ENCODE measurements at regions not wholly inside any gene's neighbourhood (a gene's known extent, or its start where the extent isn't known, plus 50 kb on each side); places are given as distances from the start of the nearest gene placed in this dataset.

DNA sequence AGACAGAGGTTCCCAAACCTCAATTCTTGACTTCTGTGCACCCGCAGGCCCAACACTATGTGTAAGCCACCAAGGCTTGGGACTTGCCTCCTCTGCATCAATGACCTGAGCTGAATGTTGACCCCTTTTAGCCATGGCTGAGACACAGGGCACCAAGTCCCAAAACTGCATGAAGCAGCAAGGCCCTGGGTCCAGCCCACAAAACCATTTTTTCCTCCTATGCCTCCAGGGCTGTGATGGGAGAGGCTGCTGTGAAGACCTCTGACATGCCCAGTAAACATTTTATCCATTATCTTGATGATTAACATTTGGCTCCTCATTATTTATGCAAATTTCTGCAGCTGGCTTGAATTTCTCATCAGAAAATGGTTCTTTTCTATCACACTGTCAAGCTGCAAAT, 85.4 kb downstream of the ITM2A start:
- H3K79me1 ChIP-seq (ENCODE audit: low read depth, low read length), result no peaks in the 10 kb centered on the region
- H3K4me1 ChIP-seq (ENCODE audit: control insufficient read depth in 2 of 2, insufficient read depth in 1 of 2, low read depth in 1 of 2, low read length in 2 of 2), result no peaks in the 10 kb centered on the region
- H2BK120ac ChIP-seq (ENCODE audit: low read depth, low read length), result no peak overlapping the region
- no peak overlapping the region for H3K18ac ChIP-seq (ENCODE audit: low read length)
- no peak overlapping the region for H2BK12ac ChIP-seq (ENCODE audit: low read length)
- H3K23ac ChIP-seq (ENCODE audit: low read depth, low read length, poor library complexity), result no peak overlapping the region
- H3K36me3 ChIP-seq (replicated peaks in 1 of 2; ENCODE audit: control insufficient read depth in 2 of 2, insufficient read depth in 2 of 2, low read length in 2 of 2), result no peaks in the 10 kb centered on the region
- H3K4me2 ChIP-seq (ENCODE audit: insufficient read depth, low read length, poor library complexity, severe bottlenecking), result no peak overlapping the region
- no peak overlapping the region for H3K27ac ChIP-seq (replicated peaks; ENCODE audit: low read length)
- no peak overlapping the region for H3K14ac ChIP-seq (ENCODE audit: low read length)
- H2BK15ac ChIP-seq (ENCODE audit: low read length), result no peak overlapping the region
- H3K4ac ChIP-seq (ENCODE audit: low read length), result no peak overlapping the region
- H2BK5ac ChIP-seq (ENCODE audit: low read length), result no peak overlapping the region
- no CpG with 5 or more reads among the region's 1 CpG for WGBS, 2 donors (ENCODE audit: extremely low coverage in 2 of 2, insufficient read length in 2 of 2, insufficient replicate concordance in 1 of 2)
- H4K8ac ChIP-seq (ENCODE audit: low read depth, low read length), result no peak overlapping the region
- H4K91ac ChIP-seq (ENCODE audit: low read depth, low read length, poor library complexity), result no peak overlapping the region
- H3K9me3 ChIP-seq (replicated peaks in 1 of 2; ENCODE audit: control insufficient read depth in 2 of 2, insufficient read depth in 1 of 2, low read depth in 1 of 2, low read length in 2 of 2), result no peaks in the 10 kb centered on the region
- no peaks in the 10 kb centered on the region for H3K27me3 ChIP-seq (ENCODE audit: control insufficient read depth in 3 of 3, insufficient read depth in 3 of 3, low read depth in 1 of 3, low read length in 3 of 3)
- H3K4me3 ChIP-seq (ENCODE audit: low read length in 2 of 2), result no peak overlapping the region
- no peak for DNase-seq (ENCODE audit: low spot score)
- no peak overlapping the region for H2AK5ac ChIP-seq (ENCODE audit: low read depth, low read length)
- no peak overlapping the region for H2AFZ ChIP-seq (ENCODE audit: low read length)
- H3K9ac ChIP-seq (ENCODE audit: low read depth, low read length, poor library complexity), result no peak overlapping the region

DNA sequence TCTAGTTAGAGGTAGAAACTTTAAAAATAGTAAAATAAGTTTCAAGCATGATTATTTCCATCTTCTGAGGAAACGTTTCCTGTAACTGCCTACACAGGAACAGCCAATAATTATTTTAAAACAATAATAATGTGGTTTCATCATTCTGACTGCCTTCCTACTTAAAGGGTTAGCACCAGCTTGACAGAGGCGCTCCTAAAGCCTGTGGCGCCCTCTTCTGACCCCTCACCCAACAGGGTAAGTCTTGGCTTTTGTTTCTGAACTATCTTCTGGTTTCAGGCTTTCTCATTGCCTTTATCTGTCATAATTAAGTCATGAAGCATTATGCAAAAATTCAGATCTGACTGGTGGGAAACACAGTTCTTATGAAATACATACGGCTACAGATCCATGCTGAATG, 96.7 kb downstream of the ITM2A start:
- no peak overlapping the region for H3K18ac ChIP-seq (ENCODE audit: low read length)
- H3K36me3 ChIP-seq (replicated peaks in 1 of 2; ENCODE audit: control insufficient read depth in 2 of 2, insufficient read depth in 2 of 2, low read length in 2 of 2), result no peaks in the 10 kb centered on the region
- no peak overlapping the region for H3K4me3 ChIP-seq (ENCODE audit: low read length in 2 of 2)
- no peak overlapping the region for H3K23ac ChIP-seq (ENCODE audit: low read depth, low read length, poor library complexity)
- no CpG with 5 or more reads among the region's 4 CpGs for WGBS, 2 donors (ENCODE audit: extremely low coverage in 2 of 2, insufficient read length in 2 of 2, insufficient replicate concordance in 1 of 2)
- no peak overlapping the region for H2AK5ac ChIP-seq (ENCODE audit: low read depth, low read length)
- H2BK5ac ChIP-seq (ENCODE audit: low read length), result no peak overlapping the region
- H4K91ac ChIP-seq (ENCODE audit: low read depth, low read length, poor library complexity), result no peak overlapping the region
- no peak overlapping the region for H3K4me2 ChIP-seq (ENCODE audit: insufficient read depth, low read length, poor library complexity, severe bottlenecking)
- no peak overlapping the region for H2BK120ac ChIP-seq (ENCODE audit: low read depth, low read length)
- H2BK12ac ChIP-seq (ENCODE audit: low read length), result no peak overlapping the region
- no peak overlapping the region for H3K4ac ChIP-seq (ENCODE audit: low read length)
- no peak overlapping the region for H2BK15ac ChIP-seq (ENCODE audit: low read length)
- DNase-seq (ENCODE audit: low spot score), result peak; percentile 6
- no peak overlapping the region for H2AFZ ChIP-seq (ENCODE audit: low read length)
- H3K14ac ChIP-seq (ENCODE audit: low read length), result no peak overlapping the region
- no peak overlapping the region for H3K9ac ChIP-seq (ENCODE audit: low read depth, low read length, poor library complexity)
- no peaks in the 10 kb centered on the region for H3K79me1 ChIP-seq (ENCODE audit: low read depth, low read length)
- H4K8ac ChIP-seq (ENCODE audit: low read depth, low read length), result no peak overlapping the region
- no peak overlapping the region for H3K27ac ChIP-seq (replicated peaks; ENCODE audit: low read length)
- H3K9me3 ChIP-seq (replicated peaks in 1 of 2; ENCODE audit: control insufficient read depth in 2 of 2, insufficient read depth in 1 of 2, low read depth in 1 of 2, low read length in 2 of 2), result no peaks in the 10 kb centered on the region
- H3K27me3 ChIP-seq (ENCODE audit: control insufficient read depth in 3 of 3, insufficient read depth in 3 of 3, low read depth in 1 of 3, low read length in 3 of 3), result no peaks in the 10 kb centered on the region
- no peaks in the 10 kb centered on the region for H3K4me1 ChIP-seq (ENCODE audit: control insufficient read depth in 2 of 2, insufficient read depth in 1 of 2, low read depth in 1 of 2, low read length in 2 of 2)

DNA sequence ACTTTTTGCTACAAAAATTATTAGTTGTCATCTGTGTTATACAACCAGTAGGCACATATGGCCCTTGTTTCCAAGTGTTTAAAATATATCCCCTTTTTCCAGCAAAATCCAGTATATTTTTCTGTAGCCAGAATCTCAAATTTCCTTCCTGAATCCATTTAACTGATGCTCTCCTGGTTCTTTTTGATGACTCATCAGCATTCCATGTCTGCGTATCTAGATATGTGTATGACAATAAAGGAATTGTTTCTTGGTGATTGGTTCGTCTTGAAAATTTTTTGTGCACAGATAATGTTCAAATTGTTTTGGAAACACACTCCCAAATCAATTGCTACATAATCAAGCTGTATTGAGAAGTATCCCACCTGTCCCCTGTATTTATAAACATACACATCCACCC, 98.3 kb downstream of the ITM2A start:
- H3K27me3 ChIP-seq (ENCODE audit: control insufficient read depth in 3 of 3, insufficient read depth in 3 of 3, low read depth in 1 of 3, low read length in 3 of 3), result no peaks in the 10 kb centered on the region
- no peak overlapping the region for H3K14ac ChIP-seq (ENCODE audit: low read length)
- H2AK5ac ChIP-seq (ENCODE audit: low read depth, low read length), result no peak overlapping the region
- DNase-seq (ENCODE audit: low spot score), result no peak
- no peak overlapping the region for H2BK12ac ChIP-seq (ENCODE audit: low read length)
- no peak overlapping the region for H2BK15ac ChIP-seq (ENCODE audit: low read length)
- no peaks in the 10 kb centered on the region for H3K36me3 ChIP-seq (replicated peaks in 1 of 2; ENCODE audit: control insufficient read depth in 2 of 2, insufficient read depth in 2 of 2, low read length in 2 of 2)
- H3K79me1 ChIP-seq (ENCODE audit: low read depth, low read length), result no peaks in the 10 kb centered on the region
- H2BK120ac ChIP-seq (ENCODE audit: low read depth, low read length), result no peak overlapping the region
- H3K4me1 ChIP-seq (ENCODE audit: control insufficient read depth in 2 of 2, insufficient read depth in 1 of 2, low read depth in 1 of 2, low read length in 2 of 2), result no peaks in the 10 kb centered on the region
- no peak overlapping the region for H3K4ac ChIP-seq (ENCODE audit: low read length)
- no peak overlapping the region for H3K27ac ChIP-seq (replicated peaks; ENCODE audit: low read length)
- no peak overlapping the region for H4K8ac ChIP-seq (ENCODE audit: low read depth, low read length)
- no peak overlapping the region for H3K4me2 ChIP-seq (ENCODE audit: insufficient read depth, low read length, poor library complexity, severe bottlenecking)
- H2BK5ac ChIP-seq (ENCODE audit: low read length), result no peak overlapping the region
- H3K23ac ChIP-seq (ENCODE audit: low read depth, low read length, poor library complexity), result no peak overlapping the region
- no CpG with 5 or more reads among the region's 2 CpGs for WGBS, 2 donors (ENCODE audit: extremely low coverage in 2 of 2, insufficient read length in 2 of 2, insufficient replicate concordance in 1 of 2)
- no peak overlapping the region for H3K9ac ChIP-seq (ENCODE audit: low read depth, low read length, poor library complexity)
- no peak overlapping the region for H4K91ac ChIP-seq (ENCODE audit: low read depth, low read length, poor library complexity)
- H3K18ac ChIP-seq (ENCODE audit: low read length), result no peak overlapping the region
- H2AFZ ChIP-seq (ENCODE audit: low read length), result no peak overlapping the region
- H3K4me3 ChIP-seq (ENCODE audit: low read length in 2 of 2), result no peak overlapping the region
- H3K9me3 ChIP-seq (replicated peaks in 1 of 2; ENCODE audit: control insufficient read depth in 2 of 2, insufficient read depth in 1 of 2, low read depth in 1 of 2, low read length in 2 of 2), result no peaks in the 10 kb centered on the region

DNA sequence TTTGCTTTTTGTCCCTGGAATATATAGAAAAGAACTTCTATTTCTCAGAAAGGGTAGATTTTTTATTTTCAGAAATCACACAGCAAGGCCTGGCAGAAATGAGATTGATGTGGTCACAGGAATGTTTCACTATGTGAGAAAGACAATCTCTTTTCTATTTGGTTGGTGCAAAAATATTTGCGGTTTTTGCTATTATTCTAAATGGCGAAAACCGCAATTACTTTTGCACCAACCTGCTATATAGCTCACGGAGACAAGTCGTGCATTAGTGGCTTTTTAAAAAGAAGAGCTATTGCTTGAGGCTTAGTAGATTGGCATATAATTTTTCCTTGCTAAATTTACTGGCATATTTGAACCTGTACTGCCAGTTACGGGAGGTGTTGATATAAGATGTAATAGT, 100.4 kb downstream of the ITM2A start:
- H3K79me1 ChIP-seq (ENCODE audit: low read depth, low read length), result no peaks in the 10 kb centered on the region
- no peak overlapping the region for H3K9ac ChIP-seq (ENCODE audit: low read depth, low read length, poor library complexity)
- no peak overlapping the region for H4K91ac ChIP-seq (ENCODE audit: low read depth, low read length, poor library complexity)
- H3K18ac ChIP-seq (ENCODE audit: low read length), result no peak overlapping the region
- H2BK5ac ChIP-seq (ENCODE audit: low read length), result no peak overlapping the region
- H2BK12ac ChIP-seq (ENCODE audit: low read length), result no peak overlapping the region
- no peak overlapping the region for H3K4ac ChIP-seq (ENCODE audit: low read length)
- no peak overlapping the region for H2AK5ac ChIP-seq (ENCODE audit: low read depth, low read length)
- no peaks in the 10 kb centered on the region for H3K27me3 ChIP-seq (ENCODE audit: control insufficient read depth in 3 of 3, insufficient read depth in 3 of 3, low read depth in 1 of 3, low read length in 3 of 3)
- no peak overlapping the region for H3K14ac ChIP-seq (ENCODE audit: low read length)
- H3K4me1 ChIP-seq (ENCODE audit: control insufficient read depth in 2 of 2, insufficient read depth in 1 of 2, low read depth in 1 of 2, low read length in 2 of 2), result no peaks in the 10 kb centered on the region
- no peak overlapping the region for H4K8ac ChIP-seq (ENCODE audit: low read depth, low read length)
- H3K27ac ChIP-seq (replicated peaks; ENCODE audit: low read length), result no peak overlapping the region
- no peaks in the 10 kb centered on the region for H3K9me3 ChIP-seq (replicated peaks in 1 of 2; ENCODE audit: control insufficient read depth in 2 of 2, insufficient read depth in 1 of 2, low read depth in 1 of 2, low read length in 2 of 2)
- no peak overlapping the region for H3K4me3 ChIP-seq (ENCODE audit: low read length in 2 of 2)
- H2AFZ ChIP-seq (ENCODE audit: low read length), result no peak overlapping the region
- DNase-seq (ENCODE audit: low spot score), result no peak
- no peak overlapping the region for H3K23ac ChIP-seq (ENCODE audit: low read depth, low read length, poor library complexity)
- no peaks in the 10 kb centered on the region for H3K36me3 ChIP-seq (replicated peaks in 1 of 2; ENCODE audit: control insufficient read depth in 2 of 2, insufficient read depth in 2 of 2, low read length in 2 of 2)
- H2BK15ac ChIP-seq (ENCODE audit: low read length), result no peak overlapping the region
- no peak overlapping the region for H2BK120ac ChIP-seq (ENCODE audit: low read depth, low read length)
- WGBS, 2 donors (ENCODE audit: extremely low coverage in 2 of 2, insufficient read length in 2 of 2, insufficient replicate concordance in 1 of 2), result no CpG with 5 or more reads among the region's 6 CpGs
- no peak overlapping the region for H3K4me2 ChIP-seq (ENCODE audit: insufficient read depth, low read length, poor library complexity, severe bottlenecking)

Data from neuronal stem cell (in vitro differentiated cells).